Gastroesophageal sphincter (tissue), 3 donors: ENCODE measurements at regions not wholly inside any gene's neighbourhood (a gene's known extent, or its start where the extent isn't known, plus 50 kb on each side); places are given as distances from the start of the nearest gene placed in this dataset.

Experiments used
- CTCF ChIP-seq, 4 experiments: fragments of 200-600 bp in 2 of 4; fragments of 450-650 bp in 2 of 4; sonication (generic) in 1 of 4; IDR thresholded peaks; one replicate each; pipeline ENCODE4 v1.5.1; 2017 to 2019; ENCODE audit warnings: antibody characterized with exemption in 4 of 4, mild to moderate bottlenecking in 2 of 4, moderate library complexity in 2 of 4
- POLR2A ChIP-seq, 2 donors: fragments of 450-650 bp; IDR thresholded peaks; one replicate each; pipeline ENCODE4 v1.6.1; 2017; ENCODE audit warnings: antibody characterized with exemption in 2 of 2, mild to moderate bottlenecking in 2 of 2, moderate library complexity in 1 of 2

DNA sequence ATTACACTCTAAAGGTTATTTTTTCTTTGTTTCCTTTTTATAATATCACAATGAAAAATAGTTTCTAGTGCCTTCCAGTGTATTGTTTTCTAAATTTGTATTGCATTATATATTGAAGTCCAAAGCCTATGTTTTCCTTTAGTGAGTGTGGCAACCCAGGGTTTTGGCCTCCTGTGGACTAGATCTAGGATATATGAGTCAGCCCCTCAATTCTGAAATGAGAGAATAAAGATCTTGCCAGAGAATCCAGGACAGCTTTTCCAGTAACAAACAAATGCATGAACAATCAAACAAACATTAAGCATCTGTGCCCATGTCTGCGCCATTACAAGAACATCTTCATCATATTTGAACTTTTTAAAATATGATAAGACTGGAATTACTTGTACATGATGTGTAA is 70.7 kb upstream of the SSTR1 start:
- no peak for TF ChIP-seq CTCF (IDR thresholded peaks at IDR 0.05)
- TF ChIP-seq POLR2A (IDR thresholded peaks at IDR 0.05): no peak
